ENCODE measurements at regions not wholly inside any gene's neighbourhood (a gene's known extent, or its start where the extent isn't known, plus 50 kb on each side); places are given as distances from the start of the nearest gene placed in this dataset.
A peak's percentile ranks its signal among the peaks of the same experiment; 100 is the strongest.

GRCh38 chr3:127033171-127033570, 50.3 kb downstream of the PLXNA1 start:
- no peak for DNase-seq (ENCODE audit: low spot score)
- intact Hi-C loops (cut with DNase I), result no loop called here

- DNase-seq (ENCODE audit: low spot score), result no peak
- intact Hi-C loops (cut with DNase I), result no loop called here
Observed at GRCh38 chr3:127033786-127034185, 50.9 kb downstream of the PLXNA1 start.

GRCh38 chr3:127034195-127034989, 51.5 kb downstream of the PLXNA1 start:
- peak; percentile 79 for DNase-seq (ENCODE audit: low spot score)
- intact Hi-C loops (cut with DNase I), result no loop called here

DNA sequence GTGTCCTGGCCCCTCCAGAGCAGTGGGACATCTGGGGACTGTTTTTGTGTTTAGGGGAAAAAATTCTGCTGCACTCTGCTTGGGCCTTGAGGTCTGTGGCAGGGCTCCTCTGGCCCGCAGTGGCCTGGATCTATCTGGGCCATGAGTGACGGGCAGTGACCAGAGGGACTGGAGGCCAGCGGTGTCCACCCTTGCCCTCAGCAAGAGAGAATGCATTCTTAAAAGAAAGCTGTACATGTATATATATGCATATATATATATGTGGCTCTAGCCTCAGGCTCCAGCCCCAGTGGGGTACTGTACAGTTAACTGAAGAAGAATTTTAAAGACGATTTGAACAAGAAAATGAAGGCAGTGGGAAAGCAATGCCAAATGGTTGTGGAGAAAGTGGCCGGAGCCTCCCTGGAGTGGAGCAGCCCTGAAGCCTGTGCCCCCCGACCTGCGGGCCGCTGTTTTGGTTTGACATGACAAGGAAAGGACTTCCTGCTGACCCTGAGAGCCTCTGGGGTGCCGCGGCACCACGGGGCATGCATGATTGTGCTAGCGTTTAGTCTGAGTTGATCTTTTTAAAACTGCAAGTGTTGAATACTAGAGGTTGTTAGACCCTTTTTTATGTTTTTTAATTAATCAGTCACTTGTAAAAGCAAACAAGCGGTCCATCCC, 52.2 kb downstream of the PLXNA1 start:
- DNase-seq (ENCODE audit: low spot score), result peak; percentile 73
- intact Hi-C loops (cut with DNase I), result no loop called here

- intact Hi-C loops (cut with DNase I), result no loop called here
Observed at GRCh38 chr3:127035677-127036076, 52.8 kb downstream of the PLXNA1 start.

GRCh38 chr3:127036209-127037020, 53.5 kb downstream of the PLXNA1 start:
- intact Hi-C loops (cut with DNase I), result no loop called here

More at GRCh38 chr3:127035677-127036076, 52.8 kb downstream of the PLXNA1 start:
- peak; percentile 96 for DNase-seq (ENCODE audit: low spot score)

GRCh38 chr3:127037021-127037400, 54.1 kb downstream of the PLXNA1 start:
- no peak for DNase-seq (ENCODE audit: low spot score)
- intact Hi-C loops (cut with DNase I), result no loop called here

More at GRCh38 chr3:127036209-127037020, 53.5 kb downstream of the PLXNA1 start:
- DNase-seq (ENCODE audit: low spot score), result peak; percentile 77

DNA sequence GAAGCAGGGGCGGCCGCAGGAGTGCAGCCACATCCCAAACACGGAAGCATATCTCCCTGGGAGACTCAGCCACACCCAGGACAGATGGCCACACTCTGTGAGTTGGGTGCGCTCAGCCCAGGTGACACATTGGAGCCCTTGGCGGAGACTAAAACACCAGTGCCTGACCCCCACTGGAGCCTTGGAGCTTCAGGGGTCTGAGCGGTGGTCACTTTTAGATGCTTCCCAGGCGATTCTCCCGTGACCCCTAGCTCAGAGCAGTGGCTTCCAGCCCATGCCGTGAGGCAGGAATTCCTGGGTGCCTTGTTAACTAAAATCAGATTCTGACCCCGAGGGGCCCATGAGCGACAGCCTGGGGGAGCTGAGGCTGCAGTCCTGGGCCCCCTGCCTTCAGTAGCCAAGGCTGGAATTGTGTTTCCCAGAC, 54.5 kb downstream of the PLXNA1 start:
- peak; percentile 76 for DNase-seq (ENCODE audit: low spot score)
- intact Hi-C loops (cut with DNase I), result no loop called here

DNA sequence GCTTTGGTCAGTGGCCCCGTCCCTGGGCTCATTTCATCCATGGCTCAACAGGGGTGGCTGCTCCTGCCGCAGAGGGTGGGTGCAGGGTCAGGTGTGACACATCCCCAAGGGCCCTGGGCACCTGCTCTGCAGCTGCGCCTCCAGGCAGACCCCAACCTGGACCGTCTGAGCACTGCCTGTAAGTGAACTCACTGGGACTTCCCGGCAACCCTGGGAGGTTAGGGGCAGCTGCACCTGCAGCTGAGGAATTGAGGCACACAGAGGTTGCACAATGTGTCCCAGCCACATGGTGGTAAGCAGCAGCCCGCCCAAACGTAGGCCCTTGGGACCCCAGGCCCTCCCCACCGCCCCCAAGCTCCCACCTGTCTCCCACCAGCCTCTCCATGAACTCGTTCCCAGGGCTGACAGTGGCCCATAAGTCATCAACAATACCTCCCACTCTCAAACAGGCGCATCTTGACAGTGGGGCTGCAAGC, 55.1 kb downstream of the PLXNA1 start:
- peak; percentile 77 for DNase-seq (ENCODE audit: low spot score)
- intact Hi-C loops (cut with DNase I), result no loop called here

- intact Hi-C loops (cut with DNase I), result no loop called here
- DNase-seq (ENCODE audit: low spot score), result peak; percentile 76
Observed at GRCh38 chr3:127038466-127038865, 55.6 kb downstream of the PLXNA1 start.

DNA sequence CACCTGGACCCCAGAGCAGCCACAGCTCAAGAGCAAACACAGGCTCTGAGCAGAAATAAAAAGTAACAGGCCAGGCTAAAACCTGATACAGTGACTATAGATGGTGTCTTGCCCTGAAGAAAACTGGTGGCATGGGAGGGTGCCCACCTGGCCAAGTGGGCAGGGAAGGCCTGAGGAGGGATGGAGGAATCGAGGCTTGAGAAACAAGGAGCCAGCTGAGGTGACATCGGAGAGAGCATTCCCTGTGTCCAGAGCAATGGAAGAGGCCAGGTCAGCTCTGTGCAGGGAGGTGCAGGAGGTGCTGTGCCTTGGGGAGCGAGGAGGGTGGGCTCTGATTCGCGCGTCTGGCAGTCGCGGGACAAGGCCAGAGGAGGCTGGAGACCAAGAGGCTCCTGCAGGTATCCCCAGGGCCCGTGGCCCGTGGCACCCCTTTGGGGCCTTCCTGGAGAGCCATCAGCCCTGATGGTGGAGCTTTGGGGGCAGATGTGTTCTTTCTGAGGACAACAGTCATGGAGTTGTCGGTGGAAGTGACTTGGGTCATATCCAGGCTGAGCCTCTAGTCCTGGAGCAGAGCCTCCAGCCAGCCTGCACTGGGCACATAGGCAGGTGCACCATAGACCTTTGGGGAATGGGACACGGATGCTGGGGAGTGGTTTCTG, 56.1 kb downstream of the PLXNA1 start:
- DNase-seq (ENCODE audit: low spot score), result peak; percentile 70
- intact Hi-C loops (cut with DNase I), result no loop called here

- DNase-seq (ENCODE audit: low spot score), result peak; percentile 72
- intact Hi-C loops (cut with DNase I), result no loop called here
Observed at GRCh38 chr3:127039719-127040118, 56.8 kb downstream of the PLXNA1 start.

- intact Hi-C loops (cut with DNase I), result no loop called here
- DNase-seq (ENCODE audit: low spot score), result no peak
Observed at GRCh38 chr3:127040216-127040615, 57.3 kb downstream of the PLXNA1 start.

GRCh38 chr3:127041264-127041820, 58.4 kb downstream of the PLXNA1 start:
- intact Hi-C loops (cut with DNase I), result no loop called here
- peak; percentile 82 for DNase-seq (ENCODE audit: low spot score)

DNA sequence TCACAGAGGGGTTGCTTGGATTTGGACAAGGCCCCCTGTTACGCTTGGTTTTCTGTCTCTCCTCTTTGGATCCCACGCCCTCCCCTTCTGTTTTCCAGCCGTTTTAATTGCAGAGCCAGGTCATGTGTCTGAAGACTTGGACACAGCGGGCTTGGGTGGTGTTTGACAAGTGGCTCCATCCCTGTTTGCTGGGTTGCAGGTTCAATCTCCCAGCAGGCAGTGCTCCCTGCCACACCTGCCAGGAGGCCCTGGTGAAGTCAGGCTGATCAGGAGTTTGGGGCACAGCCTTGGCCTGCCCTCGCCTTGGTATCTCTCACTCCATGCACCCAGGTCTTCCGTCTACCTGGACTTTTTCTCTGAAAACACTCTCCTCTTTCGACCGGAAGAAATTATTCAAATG, 59.0 kb downstream of the PLXNA1 start:
- intact Hi-C loops (cut with DNase I), result no loop called here
- peak; percentile 23 for DNase-seq (ENCODE audit: low spot score)

DNA sequence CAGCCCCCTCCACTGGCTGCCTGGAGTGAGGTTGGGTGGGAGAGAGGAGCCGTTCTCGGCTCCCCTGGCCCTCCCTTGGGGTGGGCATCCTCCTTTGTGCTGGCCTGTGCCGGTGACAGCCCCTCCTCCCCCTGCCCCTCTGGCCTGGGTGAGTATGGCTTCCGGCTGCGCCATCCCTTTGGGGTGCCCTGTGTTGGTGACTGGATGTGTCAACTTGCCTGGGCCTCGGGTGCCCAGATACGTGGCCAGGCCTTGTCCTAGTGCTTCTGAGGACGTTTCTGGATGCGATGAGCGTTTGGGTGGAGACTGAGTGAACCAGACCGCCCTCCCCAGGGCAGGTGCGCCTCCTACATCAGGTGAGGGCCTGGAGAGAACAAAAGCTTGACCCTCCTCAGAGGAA, 59.7 kb downstream of the PLXNA1 start:
- intact Hi-C loops (cut with DNase I), result no loop called here
- DNase-seq (ENCODE audit: low spot score), result peak; percentile 77

DNA sequence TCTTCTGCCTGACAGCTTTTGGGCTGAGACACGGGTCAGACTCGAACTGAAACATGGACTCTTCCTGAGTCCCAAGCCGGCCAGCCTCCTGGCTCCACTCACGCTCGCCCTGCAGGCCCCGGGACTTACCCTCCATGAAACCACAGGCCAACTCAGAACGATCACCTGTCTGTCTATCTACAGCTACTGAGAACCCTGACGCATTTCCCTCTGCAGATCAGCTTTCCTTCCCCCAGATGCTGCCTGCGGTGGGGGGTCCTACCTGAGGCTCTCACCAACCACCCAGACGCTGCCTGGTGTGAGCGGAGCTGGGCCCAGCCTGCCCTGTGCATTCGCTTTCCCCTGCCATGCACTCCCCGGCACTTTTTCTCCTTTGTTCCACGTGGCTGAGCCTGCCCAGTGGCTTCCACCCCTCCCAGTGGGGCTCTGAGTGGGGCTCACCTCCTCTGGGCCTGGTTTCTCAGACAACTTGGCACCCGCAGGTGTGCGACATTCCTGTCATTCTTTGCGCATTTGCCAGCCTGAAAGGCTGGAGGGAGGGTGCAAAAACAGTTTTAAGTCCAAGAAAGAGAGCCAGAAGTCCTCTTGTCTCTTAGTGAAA, 60.2 kb downstream of the PLXNA1 start:
- intact Hi-C loops (cut with DNase I), result no loop called here
- peak; percentile 75 for DNase-seq (ENCODE audit: low spot score)

- DNase-seq (ENCODE audit: low spot score), result peak; percentile 30
- intact Hi-C loops (cut with DNase I), result no loop called here
Observed at GRCh38 chr3:127043731-127044510, 61.0 kb downstream of the PLXNA1 start.

All from posterior vena cava (tissue), 2 donors.